H9 (cell line): ENCODE measurements at regions not wholly inside any gene's neighbourhood (a gene's known extent, or its start where the extent isn't known, plus 50 kb on each side); places are given as distances from the start of the nearest gene placed in this dataset.

Experiments
- DNase-seq: peaks from one replicate; pipeline ENCODE4 v3.0.0-alpha.2; 2017
- H2AFZ ChIP-seq: one replicate; pipeline ENCODE4 v1.6.1; 2013; ENCODE audit warnings: mild to moderate bottlenecking, low read length, control low read depth, moderate library complexity
- H2AK5ac ChIP-seq: 2 replicates; pipeline ENCODE4 v1.6.1; 2013; ENCODE audit warnings: low read length, control low read depth, mixed read lengths; ENCODE audit not compliant: insufficient read length
- H2BK120ac ChIP-seq: one replicate; pipeline ENCODE4 v1.6.1; 2013; ENCODE audit warnings: low read depth, mild to moderate bottlenecking, low read length, control low read depth, inconsistent platforms; ENCODE audit not compliant: poor library complexity, severe bottlenecking
- H2BK12ac ChIP-seq: 2 replicates; pipeline ENCODE4 v1.6.1; 2013; ENCODE audit warnings: low read length, control low read depth, mixed read lengths, low read depth; ENCODE audit not compliant: insufficient read length
- H2BK15ac ChIP-seq: 2 replicates; pipeline ENCODE4 v1.6.1; 2013; ENCODE audit warnings: low read depth, low read length, control low read depth
- H2BK20ac ChIP-seq: one replicate; pipeline ENCODE4 v1.6.1; 2013; ENCODE audit warnings: low read depth, mild to moderate bottlenecking, low read length, control low read depth, inconsistent platforms; ENCODE audit not compliant: poor library complexity, severe bottlenecking
- H2BK5ac ChIP-seq: 2 replicates; pipeline ENCODE4 v1.6.1; 2013; ENCODE audit warnings: low read length, control low read depth, mixed read lengths; ENCODE audit not compliant: insufficient read length
- H3K14ac ChIP-seq: 2 replicates; pipeline ENCODE4 v1.6.1; 2013; ENCODE audit warnings: low read length, control low read depth; ENCODE audit not compliant: insufficient read depth
- H3K18ac ChIP-seq: 2 replicates; pipeline ENCODE4 v1.6.1; 2013; ENCODE audit warnings: low read depth, mild to moderate bottlenecking, mixed read lengths, low read length, control low read depth; ENCODE audit not compliant: insufficient read length
- H3K23ac ChIP-seq: 2 replicates; pipeline ENCODE4 v1.6.1; 2013; ENCODE audit warnings: low read length, control low read depth, mixed read lengths, low read depth; ENCODE audit not compliant: insufficient read length
- H3K23me2 ChIP-seq: 2 replicates; pipeline ENCODE4 v1.6.1; 2013; ENCODE audit warnings: low read depth, mild to moderate bottlenecking, mixed read lengths, low read length, control low read depth; ENCODE audit not compliant: insufficient read length, poor library complexity, severe bottlenecking
- H3K27ac ChIP-seq: 2 replicates; pipeline ENCODE4 v1.5.1; 2013; ENCODE audit warnings: low read length, control low read depth, mixed read lengths, low read depth; ENCODE audit not compliant: insufficient read length
- H3K27me3 ChIP-seq: 2 replicates; pipeline ENCODE4 v1.6.1; 2013; ENCODE audit warnings: low read length, control low read depth, inconsistent platforms; ENCODE audit not compliant: insufficient read depth
- H3K4ac ChIP-seq: 2 replicates; pipeline ENCODE4 v1.6.1; 2013; ENCODE audit warnings: low read depth, mild to moderate bottlenecking, control low read depth, inconsistent platforms, low read length, moderate library complexity
- H3K4me1 ChIP-seq: 2 replicates; pipeline ENCODE4 v1.6.1; 2013; ENCODE audit warnings: low read length, control low read depth, inconsistent platforms; ENCODE audit not compliant: insufficient read depth
- H3K4me2 ChIP-seq: 2 replicates; pipeline ENCODE4 v1.6.1; 2013; ENCODE audit warnings: low read length, control low read depth, mixed read lengths; ENCODE audit not compliant: insufficient read length, insufficient read depth
- H3K56ac ChIP-seq: 2 replicates; pipeline ENCODE4 v1.6.1; 2013; ENCODE audit warnings: low read depth, mild to moderate bottlenecking, mixed read lengths, low read length, control low read depth; ENCODE audit not compliant: insufficient read length
- H3K79me1 ChIP-seq: 2 replicates; pipeline ENCODE4 v1.6.1; 2013; ENCODE audit warnings: low read depth, mild to moderate bottlenecking, moderate library complexity, low read length, control low read depth, inconsistent platforms; ENCODE audit not compliant: insufficient read depth, poor library complexity, severe bottlenecking
- H3K79me2 ChIP-seq: 2 replicates; pipeline ENCODE4 v1.6.1; 2013; ENCODE audit warnings: low read length, control low read depth, inconsistent platforms; ENCODE audit not compliant: insufficient read depth
- H3K9ac ChIP-seq: 2 replicates; pipeline ENCODE4 v1.6.1; 2013; ENCODE audit warnings: low read length, control low read depth, mixed read lengths; ENCODE audit not compliant: insufficient read length; ENCODE audit errors: extremely low read depth
- H3K9me3 ChIP-seq: one replicate; pipeline ENCODE4 v1.6.1; 2013; ENCODE audit warnings: low read depth, low read length, inconsistent platforms; ENCODE audit not compliant: control insufficient read depth
- H3T11ph ChIP-seq: one replicate; pipeline ENCODE4 v1.6.1; 2013; ENCODE audit warnings: mild to moderate bottlenecking, low read length, control low read depth, inconsistent platforms
- H4K20me1 ChIP-seq: one replicate; pipeline ENCODE4 v1.6.1; 2013; ENCODE audit not compliant: control insufficient read depth, insufficient read length, insufficient read depth
- H4K5ac ChIP-seq: 2 replicates; pipeline ENCODE4 v1.6.1; 2013; ENCODE audit warnings: low read depth, mild to moderate bottlenecking, mixed read lengths, low read length, control low read depth; ENCODE audit not compliant: insufficient read length
- H4K8ac ChIP-seq: replicated peaks from 2 replicates; pipeline ENCODE4 v1.6.1; 2013; ENCODE audit warnings: low read length, control low read depth, mixed read lengths, low read depth; ENCODE audit not compliant: insufficient read length
- H4K91ac ChIP-seq: 2 replicates; pipeline ENCODE4 v1.6.1; 2013; ENCODE audit warnings: low read depth, mild to moderate bottlenecking, moderate library complexity, mixed read lengths, low read length, control low read depth; ENCODE audit not compliant: insufficient read length
- H3K27ac Mint-ChIP-seq, 3 experiments: 2 replicates in 2 of 3; 3 replicates in 1 of 3; pipeline ENCODE4 v1.8.0; 2020 to 2021; ENCODE audit warnings: mixed read lengths in 3 of 3, mild to moderate bottlenecking in 1 of 3, moderate library complexity in 1 of 3
- H3K27me3 Mint-ChIP-seq: 2 replicates; pipeline ENCODE4 v1.8.0; 2021; ENCODE audit warnings: low read depth, mild to moderate bottlenecking, moderate library complexity, mixed read lengths
- H3K36me3 Mint-ChIP-seq, 3 experiments: 2 replicates in 2 of 3; 3 replicates in 1 of 3; pipeline ENCODE4 v1.8.0; 2020 to 2021; ENCODE audit warnings: low read depth in 3 of 3, mixed read lengths in 3 of 3; ENCODE audit not compliant: insufficient read depth in 1 of 3
- H3K4me1 Mint-ChIP-seq, 2 experiments: 2 replicates each; pipeline ENCODE4 v1.8.0; 2020; ENCODE audit warnings: mixed read lengths in 2 of 2
- H3K4me3 Mint-ChIP-seq, 2 experiments: 2 replicates in 1 of 2; 3 replicates in 1 of 2; pipeline ENCODE4 v1.8.0; 2020 to 2021; ENCODE audit warnings: mild to moderate bottlenecking in 2 of 2, mixed read lengths in 2 of 2, moderate library complexity in 1 of 2
- H3K9me3 Mint-ChIP-seq, 2 experiments: 2 replicates in 1 of 2; 3 replicates in 1 of 2; pipeline ENCODE4 v1.8.0; 2020; ENCODE audit warnings: mild to moderate bottlenecking in 2 of 2, mixed read lengths in 2 of 2, moderate library complexity in 1 of 2
- WGBS: extraction: QIAGEN DNeasy Blood & Tissue Kit; methylation state at CpG from one replicate; pipeline ENCODE4 v1.1.7; 2013; ENCODE audit warnings: missing lambda C conversion rate, low lambda C conversion rate, mixed read lengths; ENCODE audit not compliant: insufficient read length; ENCODE audit errors: extremely low coverage; 5-methylcytosine and 5-hydroxymethylcytosine counted together
- TF ChIP-seq, protein P1 (sequence below): fragments of 200-600 bp; sonication (generic); conservative IDR thresholded peaks from 3 replicates; pipeline ENCODE4 v1.8.0; 2021; ENCODE audit warnings: antibody characterized with exemption, mild to moderate bottlenecking

- no peak overlapping the region for H3K4me3 Mint-ChIP-seq
- H4K91ac ChIP-seq = no peak overlapping the region
- no peak overlapping the region for H2BK20ac ChIP-seq
- H2BK5ac ChIP-seq = no peak overlapping the region
- no peaks in the 10 kb centered on the region for H3K23me2 ChIP-seq
- H2BK120ac ChIP-seq = no peak overlapping the region
- H4K20me1 ChIP-seq = no peaks in the 10 kb centered on the region
- no peak overlapping the region for H2AK5ac ChIP-seq
- no peaks in the 10 kb centered on the region for H3K9me3 ChIP-seq
- TF ChIP-seq, protein P1, sequence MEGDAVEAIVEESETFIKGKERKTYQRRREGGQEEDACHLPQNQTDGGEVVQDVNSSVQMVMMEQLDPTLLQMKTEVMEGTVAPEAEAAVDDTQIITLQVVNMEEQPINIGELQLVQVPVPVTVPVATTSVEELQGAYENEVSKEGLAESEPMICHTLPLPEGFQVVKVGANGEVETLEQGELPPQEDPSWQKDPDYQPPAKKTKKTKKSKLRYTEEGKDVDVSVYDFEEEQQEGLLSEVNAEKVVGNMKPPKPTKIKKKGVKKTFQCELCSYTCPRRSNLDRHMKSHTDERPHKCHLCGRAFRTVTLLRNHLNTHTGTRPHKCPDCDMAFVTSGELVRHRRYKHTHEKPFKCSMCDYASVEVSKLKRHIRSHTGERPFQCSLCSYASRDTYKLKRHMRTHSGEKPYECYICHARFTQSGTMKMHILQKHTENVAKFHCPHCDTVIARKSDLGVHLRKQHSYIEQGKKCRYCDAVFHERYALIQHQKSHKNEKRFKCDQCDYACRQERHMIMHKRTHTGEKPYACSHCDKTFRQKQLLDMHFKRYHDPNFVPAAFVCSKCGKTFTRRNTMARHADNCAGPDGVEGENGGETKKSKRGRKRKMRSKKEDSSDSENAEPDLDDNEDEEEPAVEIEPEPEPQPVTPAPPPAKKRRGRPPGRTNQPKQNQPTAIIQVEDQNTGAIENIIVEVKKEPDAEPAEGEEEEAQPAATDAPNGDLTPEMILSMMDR = no peak
- H3K14ac ChIP-seq = no peak overlapping the region
- H3K4me1 ChIP-seq = no peaks in the 10 kb centered on the region
- no peak for DNase-seq
- H2BK12ac ChIP-seq = no peak overlapping the region
- peaks cover 2% of the 10 kb centered on the region; the same call in 1 of the 2 replicates for H3K27me3 Mint-ChIP-seq
- no peak overlapping the region for H3K4ac ChIP-seq
- H3K27ac ChIP-seq = no peak overlapping the region
- H2AFZ ChIP-seq = no peak overlapping the region
- no peak overlapping the region for H3T11ph ChIP-seq
- H3K79me1 ChIP-seq = no peaks in the 10 kb centered on the region
- H4K8ac ChIP-seq = no peak overlapping the region
- no peak overlapping the region for H3K18ac ChIP-seq
- H3K9ac ChIP-seq = no peak overlapping the region
- H3K56ac ChIP-seq = no peak overlapping the region
- H3K79me2 ChIP-seq = no peaks in the 10 kb centered on the region
- H2BK15ac ChIP-seq = no peak overlapping the region
- no peak overlapping the region for H4K5ac ChIP-seq
- no peaks in the 10 kb centered on the region for H3K27me3 ChIP-seq
- no peak overlapping the region for H3K27ac Mint-ChIP-seq
- no peaks in the 10 kb centered on the region for H3K4me1 Mint-ChIP-seq
- H3K4me2 ChIP-seq = no peak overlapping the region
- no peak overlapping the region for H3K23ac ChIP-seq
- no peaks in the 10 kb centered on the region for H3K36me3 Mint-ChIP-seq
- no peaks in the 10 kb centered on the region; a peak in 1 of 5 replicates for H3K9me3 Mint-ChIP-seq
- no CpG with 5 or more reads among the region's 5 CpGs for WGBS
These were observed 573.8 kb upstream of the FAT3 start for GRCh38 chr11:91650802-91651201.
